Brain pericyte (primary cell): ENCODE measurements at regions not wholly inside any gene's neighbourhood (a gene's known extent, or its start where the extent isn't known, plus 50 kb on each side); places are given as distances from the start of the nearest gene placed in this dataset.

Experiments
- DNase-seq: peaks from one replicate; pipeline ENCODE4 v3.0.0-alpha.2; 2012; ENCODE audit warnings: low read depth, low spot score

DNA sequence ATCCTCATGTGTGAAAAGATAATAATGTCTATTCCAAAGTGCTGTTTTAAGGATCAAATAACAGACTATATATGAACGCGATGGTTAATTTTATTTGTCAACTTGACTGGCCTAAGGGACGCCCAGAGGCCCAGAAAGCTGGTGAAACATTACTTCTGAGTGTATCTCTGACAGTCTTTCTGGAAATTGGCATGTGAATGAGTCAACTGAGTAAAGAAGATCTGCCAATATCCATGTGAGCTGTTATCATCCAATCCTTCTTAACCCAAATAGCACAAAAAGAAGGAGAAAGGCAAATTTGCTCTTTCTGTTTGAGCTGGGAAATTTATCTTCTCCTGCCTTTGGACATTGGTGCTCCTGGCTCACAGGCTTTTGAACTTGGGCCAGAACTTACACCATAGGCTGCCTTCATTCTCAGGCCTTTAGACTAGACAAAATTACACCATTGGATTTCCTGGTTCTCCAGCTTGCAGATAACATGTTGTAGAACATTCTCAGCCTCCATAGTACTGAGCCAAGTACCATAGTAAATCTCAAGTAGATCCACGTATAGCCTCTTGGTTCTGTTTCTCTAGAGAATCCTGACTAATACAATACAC is 114.7 kb upstream of the DOCK10 start:
- no peak for DNase-seq

DNA sequence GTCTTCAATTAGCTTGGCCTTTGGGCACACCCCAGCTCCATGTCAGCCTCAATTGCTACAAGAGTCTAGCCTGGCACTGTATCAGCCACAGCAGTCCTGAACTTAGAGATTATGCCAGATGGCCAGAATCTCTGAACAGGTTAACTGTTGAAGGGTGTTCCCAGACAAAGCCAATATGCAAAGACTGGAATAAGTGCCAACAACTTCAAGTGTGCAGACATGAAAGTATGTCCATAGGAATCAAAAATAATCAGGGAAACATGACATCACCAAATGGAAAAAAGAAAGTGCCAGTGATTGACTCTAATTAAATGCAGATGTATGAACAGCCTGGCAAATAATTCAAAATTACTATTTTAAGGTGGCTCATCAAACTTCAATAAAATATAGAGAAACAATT is 98.5 kb upstream of the DOCK10 start:
- no peak for DNase-seq

DNA sequence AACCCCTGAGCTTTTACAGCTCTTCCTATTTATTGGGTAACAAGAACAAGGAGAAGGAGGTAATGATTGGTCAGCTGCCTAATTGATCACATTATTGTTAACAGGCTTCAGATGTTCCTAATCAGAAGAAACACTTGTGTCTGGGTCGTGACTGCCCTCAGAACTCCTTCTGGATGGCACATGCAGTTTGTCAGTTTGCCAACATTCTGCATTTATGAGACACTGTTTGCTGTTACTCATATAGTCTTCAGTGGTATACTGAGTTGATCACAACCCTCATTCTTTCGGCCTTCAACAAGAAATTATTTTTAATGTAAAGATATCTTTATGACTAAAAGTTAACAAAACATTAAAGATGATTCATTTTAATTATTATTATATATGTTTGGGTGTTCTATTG is 95.7 kb upstream of the DOCK10 start:
- DNase-seq: no peak

DNA sequence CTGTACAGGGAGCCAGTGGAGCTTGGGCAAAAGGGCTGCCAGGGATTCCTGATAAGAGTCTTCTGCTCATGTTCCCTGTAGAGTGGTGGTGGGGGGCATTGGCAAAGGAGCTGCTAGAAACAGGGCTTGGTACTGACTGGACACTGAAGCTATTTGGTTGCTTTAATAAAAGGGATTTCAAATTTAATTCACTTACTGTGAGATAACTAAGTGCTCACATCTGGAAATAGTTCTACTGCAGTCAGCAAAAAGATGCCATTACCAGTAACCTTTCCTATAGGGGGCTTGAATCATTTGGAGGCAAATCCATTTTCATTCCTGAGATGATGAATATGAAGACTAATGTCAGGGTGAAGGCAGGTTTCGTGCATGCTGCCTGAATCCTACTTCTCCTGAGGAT is 94.3 kb upstream of the DOCK10 start:
- no peak for DNase-seq

DNA sequence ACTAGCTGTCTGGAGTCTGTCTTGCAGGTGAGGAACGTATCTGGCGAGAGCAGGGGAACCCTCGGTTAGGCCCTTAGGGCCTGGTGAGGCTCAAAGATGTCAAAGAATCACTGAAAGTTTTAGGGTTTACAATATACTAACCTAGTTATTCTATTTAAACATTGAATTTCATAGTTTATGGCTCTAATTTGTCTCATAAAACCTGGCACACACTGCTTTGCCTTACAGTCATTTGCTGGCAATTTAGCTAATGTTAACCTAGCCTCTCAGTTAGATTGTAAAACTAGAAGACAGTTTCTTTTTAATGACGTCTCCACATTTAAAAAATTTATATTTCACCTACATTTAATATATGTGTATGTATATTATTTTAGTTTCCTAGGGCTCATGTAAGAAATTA is 89.6 kb upstream of the DOCK10 start:
- no peak for DNase-seq

DNA sequence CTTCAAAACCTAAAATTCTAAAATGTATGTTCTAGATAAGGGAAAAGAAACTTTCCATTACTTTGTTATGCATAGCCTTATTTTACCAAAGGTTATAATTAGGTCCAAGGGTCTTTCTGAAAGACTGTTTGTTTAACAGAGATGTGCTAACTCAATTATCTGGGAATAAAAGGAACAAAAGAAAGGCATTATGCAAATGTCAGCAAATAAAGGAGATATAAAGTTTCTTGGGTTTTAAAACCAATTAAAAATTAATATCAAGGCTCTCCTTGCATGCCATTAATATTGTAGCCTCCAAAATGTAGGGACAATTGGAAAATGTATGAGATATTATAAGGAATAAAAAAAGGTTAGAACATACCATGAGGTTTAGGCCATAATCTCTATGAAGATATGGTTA is 87.8 kb upstream of the DOCK10 start:
- DNase-seq: no peak

DNA sequence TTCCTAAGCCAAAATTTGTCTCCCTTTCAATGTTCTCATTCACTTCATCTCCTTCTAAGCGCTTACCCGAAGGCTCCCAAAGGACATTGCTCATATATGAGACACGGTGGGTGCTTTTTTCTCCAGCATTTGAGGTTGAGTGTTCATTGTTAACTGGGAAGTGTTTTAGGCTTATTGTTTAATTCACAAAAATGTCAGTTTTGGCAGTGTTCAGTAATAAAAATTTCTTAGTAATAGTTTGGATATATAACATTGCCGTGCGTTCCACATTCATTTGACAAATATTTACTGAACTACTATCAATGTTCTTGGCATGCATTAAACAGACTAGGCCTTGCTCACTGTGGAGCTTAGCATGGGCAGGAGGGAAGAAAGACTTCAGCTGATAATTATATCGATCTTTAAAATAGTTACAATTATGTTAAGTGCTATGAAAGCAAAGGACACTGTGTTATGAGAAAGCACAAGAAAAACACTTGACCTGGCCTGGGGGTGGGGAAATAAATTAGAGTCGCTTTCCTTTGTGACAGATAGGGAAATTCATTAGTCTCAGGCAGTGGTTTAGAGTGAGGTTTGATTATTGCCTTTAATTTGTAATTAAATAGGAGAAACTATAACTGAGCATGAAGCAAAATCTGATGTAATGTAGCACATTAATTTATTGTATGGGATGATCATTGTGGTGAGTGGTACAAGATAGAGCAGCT is 82.2 kb upstream of the DOCK10 start:
- DNase-seq: no peak

DNA sequence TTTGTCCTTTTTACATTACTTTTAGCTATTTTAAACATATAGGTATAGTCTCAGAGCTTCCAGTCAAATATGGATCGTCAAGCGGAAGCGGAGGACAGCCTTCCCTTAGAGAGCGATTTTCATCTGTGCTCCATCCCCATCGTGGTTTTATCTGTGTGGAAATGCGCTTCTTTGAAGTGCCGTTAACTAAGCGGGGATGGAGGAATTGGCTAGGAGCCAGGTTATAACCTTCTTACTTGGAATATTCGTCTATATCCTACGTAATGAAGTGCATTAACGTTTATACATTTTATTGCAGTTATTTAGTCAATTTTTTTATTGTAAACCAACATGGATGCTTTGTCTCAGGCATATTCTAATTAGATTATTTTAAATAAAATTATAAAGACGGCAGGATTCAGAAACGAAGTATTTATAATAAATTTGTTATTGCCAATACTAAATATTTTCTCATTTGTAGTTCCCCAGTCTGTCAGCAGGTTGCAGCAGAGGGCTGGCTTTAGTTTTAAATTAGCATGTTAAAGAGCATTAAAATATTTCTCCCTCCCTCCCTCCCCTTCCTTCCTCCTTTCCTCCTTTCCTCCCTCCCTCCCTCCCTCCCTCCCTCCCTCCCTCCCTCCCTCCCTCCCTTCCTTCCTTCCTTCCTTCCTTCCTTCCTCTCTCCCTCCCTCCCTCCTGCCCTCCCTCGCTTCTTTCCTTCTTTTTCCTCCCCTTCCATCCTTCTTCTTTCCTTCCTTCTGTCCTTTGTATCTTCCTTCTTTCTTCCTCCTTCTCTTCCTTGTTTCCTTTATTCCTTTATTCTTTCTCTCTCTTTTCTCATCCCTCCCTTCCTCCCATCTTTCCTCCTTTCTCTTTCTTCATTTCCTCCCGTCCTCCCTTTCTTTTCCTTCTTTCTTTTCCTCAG is 80.6 kb upstream of the DOCK10 start:
- DNase-seq: no peak

DNA sequence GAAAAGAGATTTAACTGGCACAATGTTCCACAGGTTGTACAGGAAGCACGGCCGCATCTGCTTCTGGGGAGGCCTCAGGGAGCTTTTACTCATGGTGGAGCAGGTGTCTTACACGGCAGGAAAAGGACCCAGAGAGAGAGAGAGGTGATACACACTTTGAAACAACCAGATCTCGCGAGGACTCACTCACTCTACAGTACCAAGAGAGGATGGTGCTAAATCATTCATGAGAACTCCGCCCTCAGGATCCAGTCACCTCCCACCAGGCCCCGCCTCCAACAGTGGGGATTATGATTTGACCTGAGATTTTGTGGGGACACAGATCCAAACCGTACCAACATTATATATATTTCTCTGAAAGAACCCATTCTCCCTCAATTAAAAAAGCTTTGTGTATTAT is 79.7 kb upstream of the DOCK10 start:
- no peak for DNase-seq

DNA sequence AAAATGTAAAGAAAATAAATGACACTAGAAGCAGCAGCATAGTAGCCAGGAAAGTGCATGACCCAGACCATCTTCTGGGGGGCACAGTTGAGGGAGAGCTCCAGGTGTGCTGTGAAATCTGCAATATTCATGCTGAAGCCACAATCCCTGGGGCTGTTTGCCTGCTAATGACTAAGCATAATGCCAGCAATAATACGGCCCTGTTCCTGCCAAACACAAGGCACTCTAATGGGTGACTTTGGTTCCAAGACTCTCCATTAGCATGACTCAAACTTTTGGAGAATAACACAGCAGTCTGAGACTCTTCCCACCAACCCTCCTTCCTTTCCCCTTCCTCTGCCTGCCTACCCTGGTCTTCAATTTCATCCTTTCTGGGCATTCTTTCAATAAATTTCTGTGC is 77.9 kb upstream of the DOCK10 start:
- DNase-seq: no peak

DNA sequence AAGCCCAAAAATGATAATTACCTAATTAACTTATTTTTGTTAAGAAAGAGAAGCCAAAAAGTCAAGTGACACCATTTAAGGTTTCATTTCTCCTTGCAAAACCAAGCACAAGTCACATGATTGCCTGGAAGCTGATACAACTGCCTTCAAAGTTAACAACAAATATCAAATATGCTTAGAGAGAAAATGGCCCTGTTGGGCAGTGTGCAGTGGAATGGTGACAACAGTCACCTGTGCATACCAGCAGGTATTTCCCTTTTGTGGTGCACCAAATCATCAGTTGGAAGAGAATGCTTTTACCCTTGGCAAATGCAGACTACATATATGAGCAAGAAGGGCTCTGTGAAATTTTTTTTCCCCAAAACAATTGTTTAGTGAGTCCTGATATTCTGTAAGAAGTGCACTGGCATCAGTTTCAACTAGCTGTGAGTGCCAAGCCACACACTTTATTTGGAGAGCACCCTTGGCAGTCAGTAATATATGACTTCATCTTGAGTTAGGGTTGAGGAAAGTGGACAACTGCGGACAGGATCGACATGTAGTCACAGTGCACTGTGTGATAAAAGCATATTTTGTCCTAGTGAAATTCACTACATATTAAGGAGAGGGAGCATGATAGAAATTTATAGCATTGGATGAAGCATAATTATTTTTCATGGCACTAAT is 74.9 kb upstream of the DOCK10 start:
- no peak for DNase-seq

DNA sequence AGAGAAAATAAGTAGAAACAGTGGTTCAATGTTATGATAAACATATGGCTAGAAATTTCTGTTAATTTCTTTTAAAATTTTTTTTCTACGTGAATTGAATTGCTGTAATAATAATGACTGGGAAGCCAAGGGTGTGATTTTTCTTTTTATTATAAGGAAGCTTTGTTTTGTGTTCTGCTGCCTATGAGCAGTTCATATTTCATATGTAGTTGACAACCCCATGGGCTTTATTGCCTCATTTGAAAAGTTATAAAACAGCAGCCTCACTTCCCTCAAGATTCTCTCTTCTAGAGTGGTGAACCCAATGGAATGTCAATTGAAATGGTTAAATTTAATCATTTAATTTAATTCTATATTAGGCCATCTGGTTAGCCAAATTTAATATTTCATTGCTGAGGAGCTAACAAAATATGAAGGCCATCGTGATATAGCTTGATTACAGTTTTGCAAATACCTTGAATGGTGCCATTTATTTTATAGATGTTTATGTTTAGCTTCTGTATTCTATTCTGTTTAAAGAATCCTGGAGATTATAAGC is 72.6 kb upstream of the DOCK10 start:
- DNase-seq: no peak

DNA sequence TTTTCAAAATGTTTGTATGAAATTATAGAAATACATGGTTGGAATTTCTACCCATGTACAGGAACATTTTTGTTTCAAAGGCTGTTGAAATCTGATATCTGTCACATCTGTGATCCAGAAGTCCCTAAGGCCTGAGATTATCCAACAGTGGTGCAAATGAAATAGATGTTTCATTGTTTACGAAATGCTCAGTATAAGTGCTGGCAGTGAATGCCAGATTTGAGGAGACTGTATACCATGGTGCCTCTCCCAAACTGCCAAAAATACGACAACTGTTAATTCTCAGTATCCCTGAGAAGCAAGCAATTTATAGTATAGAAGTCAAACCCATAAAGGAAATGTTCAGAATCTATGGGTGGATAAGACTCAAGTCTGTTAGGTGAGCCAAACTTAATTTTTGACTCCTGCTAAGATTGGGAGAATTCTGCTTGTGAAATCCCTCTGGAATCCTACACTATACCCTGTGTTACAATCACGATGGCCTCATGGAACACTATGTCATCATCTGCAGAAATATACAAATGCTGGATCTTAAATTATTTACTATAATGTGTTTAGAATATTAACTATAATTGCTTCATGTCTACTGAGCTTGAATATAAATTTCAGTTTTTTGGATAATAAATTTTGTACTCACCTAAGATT is 71.2 kb upstream of the DOCK10 start:
- DNase-seq: no peak

DNA sequence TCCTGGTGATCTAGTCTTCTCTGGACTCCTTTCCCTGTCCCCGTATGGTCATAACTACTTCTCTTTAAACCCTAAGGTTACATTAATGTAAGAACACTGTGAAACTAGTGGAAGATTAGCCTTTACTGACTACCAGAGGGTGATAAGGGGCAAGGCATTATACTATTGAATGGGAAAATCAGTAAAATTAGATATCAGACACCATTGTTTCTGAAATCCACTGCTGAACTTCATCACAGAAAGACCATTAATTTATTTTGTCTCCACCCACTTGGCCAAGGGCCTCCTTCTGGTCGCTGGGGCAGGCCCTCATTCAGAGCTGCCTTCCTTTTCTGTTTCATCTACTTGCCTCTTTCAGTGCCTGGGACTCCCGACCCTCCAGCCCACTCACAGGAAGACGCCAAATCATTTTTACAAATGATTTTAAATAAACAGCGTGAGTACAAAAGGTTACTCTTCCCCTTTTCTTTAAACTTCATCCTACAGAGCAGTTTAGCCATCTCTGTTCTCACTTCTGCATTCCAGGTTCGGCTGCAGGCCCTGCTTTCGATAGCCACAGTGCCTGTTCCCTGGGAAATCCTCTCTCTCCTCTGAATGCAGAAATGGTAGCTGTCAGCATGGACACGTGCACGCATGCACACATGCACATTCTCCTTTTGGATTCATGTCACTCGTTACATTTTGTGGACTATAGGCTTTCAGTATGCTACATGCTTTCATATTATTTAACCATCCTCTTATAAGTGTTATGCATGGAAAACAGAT is 70.3 kb upstream of the DOCK10 start:
- DNase-seq: no peak

DNA sequence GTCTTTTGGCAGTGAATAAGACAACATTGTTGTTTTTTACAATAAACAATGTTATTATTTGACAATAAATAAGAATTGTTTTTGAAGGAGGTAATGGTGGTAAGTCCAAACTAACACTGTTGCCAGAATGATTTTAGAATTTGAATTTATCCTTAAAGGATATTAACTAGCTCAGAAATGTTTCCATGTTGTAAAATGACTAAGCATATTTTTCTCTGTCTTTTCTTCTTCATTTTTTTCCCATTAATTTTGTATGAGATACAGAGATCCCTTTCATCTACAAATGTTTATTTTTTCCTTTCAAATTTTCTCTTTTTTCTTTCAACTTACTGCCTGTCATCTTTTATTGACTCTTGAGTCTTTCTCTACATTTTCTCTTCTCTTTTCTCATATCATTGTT is 66.5 kb upstream of the DOCK10 start:
- no peak for DNase-seq

DNA sequence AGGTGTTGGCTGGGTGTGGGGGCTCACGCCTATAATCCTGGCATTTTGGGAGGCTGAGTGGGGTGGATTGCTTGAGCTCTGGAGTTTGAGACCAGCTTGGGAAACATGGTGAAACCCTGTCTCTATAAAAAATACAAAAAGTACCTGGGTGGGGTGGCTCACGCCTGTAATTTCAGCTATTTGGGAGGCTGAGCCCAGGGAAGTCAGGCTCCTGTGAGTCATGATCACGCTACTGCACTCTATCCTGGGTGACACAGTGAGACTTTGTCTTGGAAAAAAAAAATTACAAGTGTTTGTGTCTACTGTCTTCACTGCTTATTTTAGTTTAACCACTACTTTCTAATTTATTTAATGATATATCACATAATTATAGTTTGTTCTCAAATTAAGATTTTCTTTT is 62.7 kb upstream of the DOCK10 start:
- DNase-seq: no peak

DNA sequence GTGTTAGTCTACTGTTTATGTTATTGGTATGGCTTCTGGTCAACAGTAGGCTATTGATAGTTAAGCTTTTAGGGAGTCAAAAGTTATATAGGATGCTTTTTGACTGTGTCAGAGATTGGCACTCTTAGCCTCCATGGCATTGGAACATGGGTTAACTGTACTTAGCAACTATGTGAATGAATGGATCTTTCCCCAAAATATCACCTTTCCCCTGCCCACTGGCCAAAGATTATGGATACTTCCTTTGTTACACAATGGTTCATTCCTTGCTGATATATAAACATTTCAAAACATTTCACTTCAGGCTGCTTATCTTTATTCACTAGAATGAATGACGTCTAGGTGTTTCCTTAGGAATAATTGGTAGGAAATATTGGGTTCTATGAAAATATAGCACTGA is 62.1 kb upstream of the DOCK10 start:
- DNase-seq: no peak

DNA sequence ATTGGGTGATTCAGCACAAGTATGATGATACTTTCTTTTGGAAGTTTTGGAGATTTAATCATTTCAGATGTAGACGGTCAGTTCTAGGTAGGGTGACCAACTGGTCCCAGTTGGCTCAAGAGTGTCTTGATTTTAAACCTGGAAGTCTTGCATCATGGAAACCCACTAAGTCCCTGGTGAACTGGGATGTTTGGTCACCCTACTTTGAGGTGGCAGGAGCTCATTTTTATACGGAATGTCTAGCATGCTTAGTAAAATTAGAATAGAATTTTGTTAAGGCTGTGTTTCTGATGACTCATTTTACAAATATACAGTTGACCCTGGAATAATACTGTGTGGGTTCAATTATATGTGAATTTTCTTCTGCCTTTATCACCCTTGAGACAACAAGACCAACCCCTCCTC is 61.5 kb upstream of the DOCK10 start:
- DNase-seq: no peak

DNA sequence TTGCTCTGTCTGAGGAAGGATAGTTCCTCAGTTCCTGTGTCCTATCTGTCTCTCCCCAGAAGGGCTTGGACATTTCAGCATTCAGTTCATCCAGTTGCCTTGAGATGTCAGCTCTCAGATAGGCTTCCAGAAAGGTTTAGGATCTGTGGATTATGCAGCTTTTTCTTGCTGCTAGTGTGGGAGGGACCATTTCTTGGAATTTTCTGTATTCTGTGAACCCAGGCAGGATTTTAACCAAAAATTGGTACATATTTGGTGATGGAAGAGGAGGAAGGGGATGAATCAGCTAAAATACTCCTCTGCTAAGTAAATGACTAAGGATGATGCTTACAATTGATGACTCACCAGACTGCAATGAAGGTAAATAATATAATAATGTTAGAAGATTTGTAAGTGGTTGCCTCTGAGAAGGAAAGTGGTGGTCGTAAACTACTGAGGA is 58.6 kb upstream of the DOCK10 start:
- peak; percentile 8 for DNase-seq

DNA sequence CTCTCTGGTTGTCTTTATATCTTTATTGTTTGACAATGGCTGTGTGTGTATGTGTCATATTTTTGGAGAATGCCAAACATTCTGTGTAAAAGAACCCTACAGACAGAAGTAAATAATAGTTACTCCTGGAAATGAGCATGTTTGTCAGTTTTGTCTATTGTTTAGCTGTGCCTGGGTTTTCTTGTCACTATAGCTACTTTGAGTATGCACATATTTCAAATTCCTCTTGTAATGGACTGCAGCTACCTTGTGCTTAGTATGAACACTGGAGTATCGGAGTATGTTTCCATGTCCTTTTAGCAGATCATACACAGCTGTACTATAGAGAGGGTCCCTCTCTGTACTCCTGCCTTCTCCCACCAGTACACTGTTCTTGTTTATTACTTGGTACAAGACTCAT is 58.0 kb upstream of the DOCK10 start:
- no peak for DNase-seq

DNA sequence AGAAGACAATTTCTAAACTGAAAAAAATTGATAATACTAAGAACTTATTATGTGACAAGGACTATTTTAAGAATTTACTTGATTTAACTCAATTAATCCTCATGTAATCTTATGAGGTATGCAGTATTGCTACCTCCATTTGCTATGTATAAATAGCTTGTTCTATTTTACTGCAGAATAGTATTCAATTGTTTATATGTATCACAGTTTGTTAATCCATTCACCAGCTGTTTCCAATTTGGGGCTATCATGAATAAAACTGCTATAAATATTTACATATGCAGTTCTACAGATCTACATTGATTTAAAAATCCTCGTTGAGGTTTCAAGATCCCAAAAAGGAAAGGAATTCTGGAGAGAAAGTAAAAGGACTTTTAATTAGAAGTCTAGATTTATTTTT is 54.8 kb upstream of the DOCK10 start:
- no peak for DNase-seq
